Right lobe of liver (tissue), 6 donors: ENCODE measurements at regions not wholly inside any gene's neighbourhood (a gene's known extent, or its start where the extent isn't known, plus 50 kb on each side); places are given as distances from the start of the nearest gene placed in this dataset.

Source experiments
- ATAC-seq, 4 donors: fragments of 200-7000 bp; cut with Tn5 transposase; one replicate each; pipeline ENCODE4 v1.9.1; 2020; ENCODE audit warnings: mild to moderate bottlenecking in 4 of 4, moderate library complexity in 4 of 4
- DNase-seq, 3 donors: peaks; one replicate each; pipeline ENCODE4 v3.0.0-alpha.2; 2020
- H3K27ac ChIP-seq, 3 donors: fragments of 200-600 bp; one replicate each; pipeline ENCODE4 v1.8.0; 2022
- H3K27me3 ChIP-seq, 2 donors: fragments of 200-600 bp; one replicate each; pipeline ENCODE4 v1.8.0; 2022
- H3K36me3 ChIP-seq, 4 donors: fragments of 200-600 bp; sonication (generic) in 1 of 4; one replicate each; pipeline versions ENCODE4 v1.5.1 to v1.8.0; 2017 to 2022; ENCODE audit warnings: control low read depth in 1 of 4
- H3K4me1 ChIP-seq, 4 donors: fragments of 200-600 bp; sonication (generic) in 1 of 4; one replicate each; pipeline versions ENCODE4 v1.5.1 to v1.8.0; 2017 to 2022; ENCODE audit warnings: control low read depth in 1 of 4
- H3K4me3 ChIP-seq, 3 donors: fragments of 200-600 bp; one replicate each; pipeline ENCODE4 v1.8.0; 2022
- H3K9me3 ChIP-seq, 4 donors: fragments of 200-600 bp; sonication (generic) in 1 of 4; one replicate each; pipeline versions ENCODE4 v1.5.1 to v1.8.0; 2017 to 2022; ENCODE audit warnings: control low read depth in 1 of 4
- POLR2A ChIP-seq: fragments of 450-650 bp; IDR thresholded peaks from one replicate; pipeline ENCODE4 v1.6.1; 2017; ENCODE audit warnings: antibody characterized with exemption, mild to moderate bottlenecking
- WGBS: methylation state at CpG from one replicate; pipeline ENCODE4 v1.1.6; 2018; ENCODE audit warnings: low coverage, low lambda C conversion rate; ENCODE audit not compliant: insufficient coverage; ENCODE audit errors: missing lambda C conversion rate; 5-methylcytosine and 5-hydroxymethylcytosine counted together
- intact Hi-C, 2 donors: fragments of 100-400 bp; cut with DNase I; formaldehyde crosslinking; loops; one replicate each; pipeline versions ENCODE4 v1.11.2 to v1.14.1; 2022
- TF ChIP-seq, protein P1 (sequence below), 4 donors: fragments of 200-600 bp in 3 of 4; fragments of 450-650 bp in 1 of 4; IDR thresholded peaks; one replicate each; pipeline versions ENCODE4 v1.5.1 to v1.8.0; 2016 to 2022; ENCODE audit warnings: antibody characterized with exemption in 4 of 4, mild to moderate bottlenecking in 2 of 4
- donor health status: DM: no; HTN: yes; CAD: no.
- donor health status: DM: no; HTN: no; CAD: no.
- donor health status: DM: no; HTN: no; CAD: no.
- donor health status: DM: no; HTN: yes; CAD: no.
- donor health status: DM: no; HTN: yes; CAD: no.

DNA sequence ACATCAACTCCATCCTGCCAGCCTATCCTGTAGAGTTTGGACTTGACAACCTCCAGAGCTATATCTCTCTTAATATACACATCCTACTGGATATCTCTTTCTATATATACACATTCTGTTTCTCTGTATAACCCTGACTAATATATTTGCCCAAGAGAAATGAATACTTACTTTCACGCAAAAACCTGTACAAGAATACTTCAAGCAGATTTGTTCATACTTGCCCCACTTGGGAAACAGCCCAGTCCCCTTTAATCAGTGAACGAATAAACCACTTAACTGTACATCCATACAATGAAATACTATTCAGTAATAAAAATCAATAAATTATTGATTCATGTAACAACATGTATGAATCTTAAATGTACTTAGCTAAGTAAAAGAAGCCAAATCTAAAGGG, 251.1 kb upstream of the PHYHIPL start:
- DNase-seq, result no peak
- H3K4me1 ChIP-seq, result no peaks in the 10 kb centered on the region
- 69% methylated on average over 2 of the region's 2 CpGs for WGBS
- no peaks in the 10 kb centered on the region for H3K27me3 ChIP-seq
- no peak overlapping the region for H3K4me3 ChIP-seq
- H3K9me3 ChIP-seq, result no peaks in the 10 kb centered on the region
- no peak for ATAC-seq
- H3K36me3 ChIP-seq, result no peaks in the 10 kb centered on the region
- TF ChIP-seq, protein P1, sequence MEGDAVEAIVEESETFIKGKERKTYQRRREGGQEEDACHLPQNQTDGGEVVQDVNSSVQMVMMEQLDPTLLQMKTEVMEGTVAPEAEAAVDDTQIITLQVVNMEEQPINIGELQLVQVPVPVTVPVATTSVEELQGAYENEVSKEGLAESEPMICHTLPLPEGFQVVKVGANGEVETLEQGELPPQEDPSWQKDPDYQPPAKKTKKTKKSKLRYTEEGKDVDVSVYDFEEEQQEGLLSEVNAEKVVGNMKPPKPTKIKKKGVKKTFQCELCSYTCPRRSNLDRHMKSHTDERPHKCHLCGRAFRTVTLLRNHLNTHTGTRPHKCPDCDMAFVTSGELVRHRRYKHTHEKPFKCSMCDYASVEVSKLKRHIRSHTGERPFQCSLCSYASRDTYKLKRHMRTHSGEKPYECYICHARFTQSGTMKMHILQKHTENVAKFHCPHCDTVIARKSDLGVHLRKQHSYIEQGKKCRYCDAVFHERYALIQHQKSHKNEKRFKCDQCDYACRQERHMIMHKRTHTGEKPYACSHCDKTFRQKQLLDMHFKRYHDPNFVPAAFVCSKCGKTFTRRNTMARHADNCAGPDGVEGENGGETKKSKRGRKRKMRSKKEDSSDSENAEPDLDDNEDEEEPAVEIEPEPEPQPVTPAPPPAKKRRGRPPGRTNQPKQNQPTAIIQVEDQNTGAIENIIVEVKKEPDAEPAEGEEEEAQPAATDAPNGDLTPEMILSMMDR (IDR thresholded peaks at IDR 0.05), result no peak
- no peak for TF ChIP-seq POLR2A
- H3K27ac ChIP-seq, result no peak overlapping the region
- intact Hi-C loops, result no loop called here

DNA sequence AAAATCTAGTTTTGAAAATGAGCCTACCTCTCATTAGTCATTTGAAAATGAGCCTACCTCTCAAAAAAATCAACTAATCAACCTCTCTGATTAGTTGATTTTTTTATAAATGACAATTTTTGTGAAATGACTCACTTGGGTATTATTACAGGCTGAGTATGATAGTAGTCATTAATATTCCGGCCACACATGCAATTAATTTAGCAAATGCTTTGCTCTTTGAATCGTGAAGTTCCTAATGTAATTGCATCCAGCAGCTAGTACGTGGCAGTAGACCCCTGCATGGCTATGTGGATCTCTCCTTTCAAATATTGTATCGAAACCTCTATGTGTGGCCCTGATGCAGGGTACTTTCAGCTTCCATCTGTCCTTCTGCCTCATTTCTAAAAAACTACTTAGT, 245.9 kb upstream of the PHYHIPL start:
- Histone ChIP-seq H3K9me3 (no peaks in the 10 kb centered on the region), H3K4me3 (no peak overlapping the region), H3K4me1 (no peaks in the 10 kb centered on the region), H3K36me3 (no peaks in the 10 kb centered on the region), H3K27ac (no peak overlapping the region), H3K27me3 (no peaks in the 10 kb centered on the region)
- 93% methylated on average over 4 of the region's 4 CpGs for WGBS
- ATAC-seq (no peak), DNase-seq (no peak)
- TF ChIP-seq POLR2A, result no peak
- TF ChIP-seq, protein P1 (IDR thresholded peaks at IDR 0.05), result no peak
- intact Hi-C loops, result no loop called here

DNA sequence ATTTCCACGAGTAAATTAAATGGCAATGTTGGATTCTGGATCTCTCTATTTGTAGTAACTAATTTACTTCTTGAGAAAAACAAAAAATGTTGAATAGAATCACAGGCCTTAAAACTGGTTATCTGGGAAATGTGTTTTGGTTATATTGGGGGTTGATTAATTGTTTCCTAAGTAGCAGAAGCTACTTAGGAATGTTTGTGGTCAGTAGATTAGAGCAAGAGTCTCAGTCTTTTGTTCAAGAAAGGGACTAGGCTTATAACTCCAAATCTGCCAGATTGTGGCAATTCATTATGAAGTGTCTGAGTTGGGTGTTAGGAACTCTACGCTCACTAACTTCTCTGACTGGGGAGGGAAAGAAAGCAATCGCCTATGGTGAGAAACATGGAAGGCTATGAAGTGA, 244.3 kb upstream of the PHYHIPL start:
- H3K9me3 ChIP-seq, result no peaks in the 10 kb centered on the region
- no peak overlapping the region for H3K4me3 ChIP-seq
- no peaks in the 10 kb centered on the region for H3K36me3 ChIP-seq
- ATAC-seq (no peak), DNase-seq (no peak)
- H3K27me3 ChIP-seq, result no peaks in the 10 kb centered on the region
- 44% methylated on average over 3 of the region's 3 CpGs for WGBS
- intact Hi-C loops, result no loop called here
- H3K27ac ChIP-seq, result no peak overlapping the region
- no peak for TF ChIP-seq POLR2A
- TF ChIP-seq, protein P1 (IDR thresholded peaks at IDR 0.05), result no peak
- no peaks in the 10 kb centered on the region for H3K4me1 ChIP-seq

DNA sequence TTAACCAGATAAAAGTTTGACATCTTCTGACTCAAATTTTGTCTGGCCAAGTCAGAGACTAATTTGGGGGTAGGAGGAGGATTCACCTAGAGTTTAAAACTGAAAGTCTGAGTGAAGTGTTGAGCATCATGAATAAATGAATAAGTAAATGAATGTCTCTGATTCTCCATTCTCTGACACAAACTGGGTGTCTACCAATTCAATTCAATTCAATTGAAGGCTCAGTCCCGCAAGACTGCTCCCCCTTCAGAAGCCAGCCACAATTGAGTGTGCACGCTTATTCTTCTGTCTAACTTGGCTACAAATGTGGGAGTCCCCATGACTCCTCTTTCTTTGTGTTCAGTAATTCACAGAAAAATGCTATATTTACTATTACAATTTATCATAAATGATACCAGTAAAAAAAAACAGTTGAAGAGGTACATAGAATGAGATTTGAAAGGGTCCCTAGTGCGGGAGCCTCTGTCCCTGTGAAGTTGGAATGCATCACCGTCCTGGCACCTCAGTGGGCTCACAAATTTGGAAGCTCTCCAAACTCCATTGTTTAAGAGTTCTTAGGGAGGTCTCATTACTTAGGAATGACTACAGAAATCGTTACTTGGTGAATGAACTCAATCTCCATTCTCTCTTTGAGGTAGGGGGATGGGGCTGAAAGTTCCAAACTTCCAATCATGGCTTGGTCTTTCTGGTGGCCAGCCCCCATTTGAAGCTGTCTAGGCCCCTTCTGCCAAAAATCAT, 243.7 kb upstream of the PHYHIPL start:
- no peak overlapping the region for H3K27ac ChIP-seq
- intact Hi-C loops, result no loop called here
- H3K4me1 ChIP-seq, result no peaks in the 10 kb centered on the region
- H3K27me3 ChIP-seq, result no peaks in the 10 kb centered on the region
- no peaks in the 10 kb centered on the region for H3K36me3 ChIP-seq
- ATAC-seq (no peak), DNase-seq (no peak)
- WGBS, result 83% methylated on average over 5 of the region's 5 CpGs
- H3K9me3 ChIP-seq, result no peaks in the 10 kb centered on the region
- no peak for TF ChIP-seq POLR2A
- TF ChIP-seq, protein P1 (IDR thresholded peaks at IDR 0.05), result no peak
- no peak overlapping the region for H3K4me3 ChIP-seq
